Testis (tissue), 2 donors: ENCODE measurements at regions not wholly inside any gene's neighbourhood (a gene's known extent, or its start where the extent isn't known, plus 50 kb on each side); places are given as distances from the start of the nearest gene placed in this dataset.
"Not testable (repeated sequence)": the region's sequence is repeated elsewhere in the genome, so short reads cannot be mapped to it uniquely, and the experiment has no call there.

ENCODE experiments used
- CTCF ChIP-seq, 3 experiments: fragments of 450-650 bp in 2 of 3; fragments of 200-600 bp in 1 of 3; sonication (generic) in 1 of 3; IDR thresholded peaks; one replicate each; pipeline ENCODE4 v1.5.1; 2016 to 2019; ENCODE audit warnings: antibody characterized with exemption in 3 of 3, mild to moderate bottlenecking in 2 of 3, moderate library complexity in 1 of 3
- POLR2A ChIP-seq: fragments of 450-650 bp; IDR thresholded peaks from one replicate; pipeline ENCODE4 v1.6.1; 2017; ENCODE audit warnings: antibody characterized with exemption, mild to moderate bottlenecking, moderate library complexity

- TF ChIP-seq POLR2A; CTCF (IDR thresholded peaks at IDR 0.05): not testable (repeated sequence)
These were observed 61.5 kb upstream of the LMCD1 start for GRCh38 chr3:8440142-8440541.
